ENCODE measurements at regions not wholly inside any gene's neighbourhood (a gene's known extent, or its start where the extent isn't known, plus 50 kb on each side); places are given as distances from the start of the nearest gene placed in this dataset.

DNA sequence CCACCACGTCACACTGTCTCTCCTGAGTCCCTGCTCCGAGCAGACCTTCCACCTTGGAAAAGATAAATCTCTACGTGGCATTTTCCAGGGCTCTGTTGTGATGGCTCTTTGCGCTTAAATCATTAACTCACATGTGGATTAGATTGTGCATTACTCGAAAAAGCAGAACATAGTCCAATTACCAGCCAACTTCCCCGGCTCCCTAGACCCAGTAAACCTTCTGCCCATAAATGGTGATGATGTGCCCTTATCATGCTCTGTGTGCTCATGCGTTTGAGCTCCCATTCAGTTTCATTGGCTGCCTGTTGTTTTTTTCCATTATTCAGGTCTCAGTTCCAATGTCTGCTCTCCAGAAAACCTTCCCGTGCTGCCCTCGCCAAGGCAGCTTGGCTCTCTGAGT lies 471.2 kb downstream of the GLRX3 start:
- no peak for TF ChIP-seq CTCF (IDR thresholded peaks at IDR 0.05; ENCODE audit: extremely low read depth, missing control alignments)

GRCh38 chr10:130611239-130611638 lies 475.0 kb downstream of the GLRX3 start:
- DNase-seq (ENCODE audit: low spot score): no peak
- TF ChIP-seq CTCF (IDR thresholded peaks at IDR 0.05; ENCODE audit: extremely low read depth, missing control alignments): no peak

More for the DNA sequence above, 471.2 kb downstream of the GLRX3 start:
- no peak for DNase-seq (ENCODE audit: low spot score)

DNA sequence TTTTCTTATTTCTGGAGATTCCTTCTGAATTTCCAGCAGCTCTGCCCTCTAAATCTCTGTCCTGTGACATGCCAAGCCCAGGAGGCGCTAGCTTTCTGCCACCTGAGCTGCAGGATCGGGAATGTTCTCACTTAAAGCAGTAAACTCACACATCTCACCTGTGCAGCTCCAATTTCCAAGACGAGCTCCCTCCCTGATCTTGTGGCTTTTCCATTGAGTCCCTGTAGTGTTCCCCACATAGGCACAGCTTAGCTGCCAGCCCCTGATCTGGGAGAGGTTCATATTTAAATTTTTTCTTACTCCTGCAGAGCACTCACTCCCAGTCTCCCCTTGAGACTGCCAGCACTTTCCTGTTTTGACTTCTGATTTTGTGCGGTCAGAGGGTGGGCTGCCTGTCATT lies 479.3 kb downstream of the GLRX3 start:
- no peak for DNase-seq (ENCODE audit: low spot score)
- TF ChIP-seq CTCF (IDR thresholded peaks at IDR 0.05; ENCODE audit: extremely low read depth, missing control alignments): no peak

- TF ChIP-seq CTCF (IDR thresholded peaks at IDR 0.05; ENCODE audit: extremely low read depth, missing control alignments): no peak
These were observed 481.8 kb downstream of the GLRX3 start for GRCh38 chr10:130617985-130618384.

GRCh38 chr10:130618647-130619046 lies 482.5 kb downstream of the GLRX3 start:
- TF ChIP-seq CTCF (IDR thresholded peaks at IDR 0.05; ENCODE audit: extremely low read depth, missing control alignments): no peak
- no peak for DNase-seq (ENCODE audit: low spot score)

More at GRCh38 chr10:130617985-130618384, 481.8 kb downstream of the GLRX3 start:
- DNase-seq (ENCODE audit: low spot score): no peak

- no peak for TF ChIP-seq CTCF (IDR thresholded peaks at IDR 0.05; ENCODE audit: extremely low read depth, missing control alignments)
- DNase-seq (ENCODE audit: low spot score): no peak
These were observed 485.1 kb downstream of the GLRX3 start for GRCh38 chr10:130621231-130621775.

DNA sequence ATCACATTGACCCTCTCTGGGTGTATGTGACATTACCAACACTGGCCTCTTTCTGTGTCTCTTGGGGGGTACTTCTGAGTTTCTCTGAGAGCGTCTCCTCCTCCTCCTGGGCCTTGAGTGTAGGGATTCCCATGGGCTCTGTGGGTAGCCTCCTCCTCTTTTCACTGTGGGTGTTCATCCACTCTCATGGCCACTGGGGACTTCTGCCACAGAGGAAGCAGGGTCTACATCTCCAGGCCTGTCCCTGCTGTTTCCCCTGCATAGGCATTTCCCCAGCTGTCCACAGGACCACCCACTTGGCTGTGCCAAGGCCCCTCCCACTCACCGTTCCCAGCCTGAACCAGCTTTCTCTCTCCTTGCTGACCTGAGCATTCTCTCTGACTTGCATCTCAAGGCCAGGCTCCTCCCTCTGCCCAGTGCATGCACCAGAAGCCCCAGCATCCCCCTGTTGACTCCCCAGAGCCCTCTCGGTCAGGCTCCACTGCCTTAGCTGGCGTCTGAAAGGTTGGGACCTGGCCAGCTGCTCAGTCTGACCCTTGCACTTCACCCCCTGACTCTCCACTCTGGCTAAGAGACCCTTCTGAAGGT lies 487.6 kb downstream of the GLRX3 start:
- no peak for TF ChIP-seq CTCF (IDR thresholded peaks at IDR 0.05; ENCODE audit: extremely low read depth, missing control alignments)
- DNase-seq (ENCODE audit: low spot score): no peak
